HG03575 (cell line): ENCODE measurements at regions not wholly inside any gene's neighbourhood (a gene's known extent, or its start where the extent isn't known, plus 50 kb on each side); places are given as distances from the start of the nearest gene placed in this dataset.

Experiments
- ATAC-seq: cut with Tn5 transposase; IDR thresholded peaks from one replicate; pipeline ENCODE4 v1.9.1; 2021; ENCODE audit not compliant: unreplicated experiment, insufficient number of reproducible peaks, low FRiP score; ENCODE audit errors: extremely low read depth

GRCh38 chr5:89011778-89012711 is 129.1 kb upstream of the MEF2C start:
- no peak for ATAC-seq

GRCh38 chr5:89010512-89010911 is 127.5 kb upstream of the MEF2C start:
- no peak for ATAC-seq

- no peak for ATAC-seq
Observed at GRCh38 chr5:89008291-89008690, 125.3 kb upstream of the MEF2C start.

GRCh38 chr5:89005990-89006389 is 123.0 kb upstream of the MEF2C start:
- no peak for ATAC-seq

GRCh38 chr5:89004379-89004778 is 121.4 kb upstream of the MEF2C start:
- ATAC-seq, result no peak

- no peak for ATAC-seq
Observed at GRCh38 chr5:89003563-89004036, 120.6 kb upstream of the MEF2C start.

GRCh38 chr5:88999853-89000252 is 116.9 kb upstream of the MEF2C start:
- no peak for ATAC-seq

GRCh38 chr5:88997937-88998336 is 115.0 kb upstream of the MEF2C start:
- ATAC-seq, result no peak

- no peak for ATAC-seq
Observed at GRCh38 chr5:88984040-88984439, 101.1 kb upstream of the MEF2C start.

GRCh38 chr5:88979726-88980125 is 96.7 kb upstream of the MEF2C start:
- no peak for ATAC-seq

- no peak for ATAC-seq
Observed at GRCh38 chr5:88979244-88979643, 96.3 kb upstream of the MEF2C start.

- ATAC-seq, result no peak
Observed at GRCh38 chr5:88976914-88977313, 93.9 kb upstream of the MEF2C start.

- ATAC-seq, result peak; percentile 78
Observed at GRCh38 chr5:88967633-88968585, 84.9 kb upstream of the MEF2C start.

GRCh38 chr5:88964831-88965230 is 81.8 kb upstream of the MEF2C start:
- no peak for ATAC-seq

- ATAC-seq, result no peak
Observed at GRCh38 chr5:88957013-88957412, 74.0 kb upstream of the MEF2C start.

- no peak for ATAC-seq
Observed at GRCh38 chr5:88956416-88956815, 73.4 kb upstream of the MEF2C start.

GRCh38 chr5:88955403-88955802 is 72.4 kb upstream of the MEF2C start:
- ATAC-seq, result no peak

GRCh38 chr5:88954511-88954910 is 71.5 kb upstream of the MEF2C start:
- no peak for ATAC-seq

GRCh38 chr5:88952996-88953643 is 70.1 kb upstream of the MEF2C start:
- no peak for ATAC-seq
